Body of pancreas (tissue), 4 donors: ENCODE measurements at regions not wholly inside any gene's neighbourhood (a gene's known extent, or its start where the extent isn't known, plus 50 kb on each side); places are given as distances from the start of the nearest gene placed in this dataset.

Experiments used
- CTCF ChIP-seq, 7 experiments: fragments of 450-650 bp in 4 of 7; fragments of 200-600 bp in 3 of 7; sonication (generic) in 3 of 7; IDR thresholded peaks; one replicate each; pipeline ENCODE4 v1.5.1; 2016 to 2019; ENCODE audit warnings: antibody characterized with exemption in 7 of 7
- POLR2A ChIP-seq, 3 donors: fragments of 450-650 bp; IDR thresholded peaks; one replicate each; pipeline ENCODE4 v1.6.1; 2016; ENCODE audit warnings: antibody characterized with exemption in 3 of 3, mild to moderate bottlenecking in 2 of 3

- TF ChIP-seq POLR2A (IDR thresholded peaks at IDR 0.05) = no peak
- TF ChIP-seq CTCF (IDR thresholded peaks at IDR 0.05) = no peak
Measured at GRCh38 chr18:43364535-43364934, 87.2 kb upstream of the SYT4 start.
